Amygdala (tissue), 56 donors: ENCODE measurements at regions not wholly inside any gene's neighbourhood (a gene's known extent, or its start where the extent isn't known, plus 50 kb on each side); places are given as distances from the start of the nearest gene placed in this dataset.
A peak's percentile ranks its signal among the peaks of the same experiment; 100 is the strongest.

Experiments
- DNase-seq, 56 donors: peaks; one replicate each; lab custom pipeline; 2025; lab: John Stamatoyannopoulos, UW

GRCh38 chr6:150710236-150710635, 110.6 kb downstream of the PLEKHG1 start:
- DNase-seq, result no peak

DNA sequence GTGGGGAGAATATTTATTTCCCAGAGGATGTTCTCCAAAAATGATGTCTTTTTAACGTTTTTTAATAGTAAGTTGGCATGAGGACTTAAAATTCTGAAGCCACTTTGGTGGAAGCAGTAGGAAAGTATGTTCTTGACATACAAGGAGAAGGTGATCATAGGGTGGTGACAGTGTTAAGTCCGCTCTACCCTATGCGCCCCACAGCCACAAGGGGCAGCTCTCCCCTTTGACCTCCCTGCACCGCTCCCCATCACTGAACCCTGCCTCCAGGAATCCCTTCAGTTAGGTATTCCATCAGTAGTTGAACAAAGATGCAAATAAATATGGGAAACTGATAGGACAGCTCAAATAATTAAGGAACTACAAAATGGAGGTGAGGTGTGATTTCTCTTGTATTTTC, 111.4 kb downstream of the PLEKHG1 start:
- DNase-seq, result no peak

- peak in 33 of 56 donors; percentile 6 to 73 (median 35) for DNase-seq
These were observed 112.2 kb downstream of the PLEKHG1 start for GRCh38 chr6:150711584-150712504.

- DNase-seq, result no peak
These were observed 113.0 kb downstream of the PLEKHG1 start for GRCh38 chr6:150712505-150713252.

- no peak for DNase-seq
These were observed 113.8 kb downstream of the PLEKHG1 start for GRCh38 chr6:150713487-150713886.

DNA sequence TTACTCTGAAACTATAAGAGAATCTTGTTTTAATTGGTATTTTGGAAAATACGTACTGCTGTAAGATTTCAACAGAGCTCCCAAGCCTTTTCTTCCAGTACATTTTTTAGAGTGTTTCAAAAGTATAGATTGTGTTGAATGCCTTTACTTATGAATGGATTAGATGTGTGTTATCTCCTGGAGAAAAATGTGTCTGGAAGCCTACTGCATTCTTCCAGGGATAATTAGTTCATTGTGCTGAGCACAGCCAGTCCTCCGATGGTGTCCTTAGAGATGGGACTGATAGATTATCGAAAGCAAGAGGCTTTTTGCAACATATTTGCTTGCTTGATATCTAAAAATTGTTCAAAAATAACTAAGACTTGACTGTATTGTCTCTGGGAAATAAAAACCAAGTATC, 114.2 kb downstream of the PLEKHG1 start:
- DNase-seq, result no peak

- no peak for DNase-seq
These were observed 115.4 kb downstream of the PLEKHG1 start for GRCh38 chr6:150715133-150715532.

DNA sequence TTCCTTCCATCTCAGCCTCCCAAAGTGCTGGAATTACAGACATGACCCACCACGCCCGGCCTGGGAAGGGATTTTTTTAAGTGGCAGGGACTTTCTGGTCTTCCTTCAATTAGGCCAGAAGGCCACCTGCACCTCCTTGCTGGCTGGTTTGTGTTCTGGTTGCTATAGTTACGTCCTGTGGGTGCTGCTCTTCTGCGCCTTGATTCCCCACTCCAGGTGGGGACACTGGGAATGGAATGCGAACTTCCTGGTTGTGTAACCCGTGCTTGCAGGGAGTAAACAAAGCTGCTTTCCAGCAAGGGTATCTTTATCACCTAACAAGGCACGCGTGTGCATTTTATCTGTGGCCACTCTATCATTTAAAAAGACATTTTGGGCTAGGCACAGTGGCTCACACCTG, 117.7 kb downstream of the PLEKHG1 start:
- DNase-seq, result no peak

- no peak for DNase-seq
These were observed 119.5 kb downstream of the PLEKHG1 start for GRCh38 chr6:150719099-150719766.

- DNase-seq, result no peak
These were observed 120.1 kb downstream of the PLEKHG1 start for GRCh38 chr6:150719831-150720230.

- DNase-seq, result peak in 2 of 56 donors; percentile 10 to 17
These were observed 121.1 kb downstream of the PLEKHG1 start for GRCh38 chr6:150720774-150721233.

GRCh38 chr6:150721418-150722266, 122.0 kb downstream of the PLEKHG1 start:
- no peak for DNase-seq

DNA sequence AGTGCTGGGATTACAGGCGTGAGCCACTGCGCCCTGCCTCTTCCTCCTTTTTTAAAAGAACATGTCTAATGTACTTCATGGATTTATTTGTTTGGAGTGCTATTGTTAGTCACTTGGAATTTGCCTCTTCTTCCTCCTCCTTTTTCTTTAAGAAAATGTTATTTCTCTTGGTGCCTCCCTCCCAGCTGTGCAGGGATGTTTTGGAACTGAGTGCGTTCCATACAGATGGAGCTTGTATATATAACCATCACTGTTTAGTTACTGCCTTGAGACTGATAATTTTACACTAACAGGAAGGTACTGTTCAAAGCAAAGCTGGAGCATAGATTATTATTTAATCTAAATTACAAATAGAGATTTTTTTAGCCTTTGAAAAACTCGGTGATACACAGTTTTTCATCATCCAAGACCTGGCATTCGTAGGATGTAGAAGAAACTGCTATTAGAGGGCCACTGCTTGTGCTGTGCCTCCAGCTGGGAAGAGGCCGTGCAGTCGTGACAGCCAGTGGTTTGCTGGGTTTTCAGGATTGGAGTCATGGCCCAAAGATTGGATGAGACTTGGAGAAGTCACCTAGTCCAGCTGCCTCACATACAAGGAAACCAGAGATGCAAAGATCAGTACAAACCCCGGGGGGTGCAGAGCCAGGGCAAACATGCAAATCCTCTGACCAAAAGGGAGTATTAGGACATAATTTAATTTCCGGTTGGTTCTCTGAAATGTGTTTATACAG, 123.1 kb downstream of the PLEKHG1 start:
- no peak for DNase-seq

- no peak for DNase-seq
These were observed 123.6 kb downstream of the PLEKHG1 start for GRCh38 chr6:150723345-150723658.

GRCh38 chr6:150723857-150724256, 124.2 kb downstream of the PLEKHG1 start:
- DNase-seq, result no peak

GRCh38 chr6:150725795-150726194, 126.1 kb downstream of the PLEKHG1 start:
- no peak for DNase-seq

- no peak for DNase-seq
These were observed 129.6 kb downstream of the PLEKHG1 start for GRCh38 chr6:150729188-150729748.

- no peak for DNase-seq
These were observed 131.2 kb downstream of the PLEKHG1 start for GRCh38 chr6:150730801-150731457.
